Testis (tissue), 2 donors: ENCODE measurements at regions not wholly inside any gene's neighbourhood (a gene's known extent, or its start where the extent isn't known, plus 50 kb on each side); places are given as distances from the start of the nearest gene placed in this dataset.

Source experiments
- POLR2A ChIP-seq: fragments of 450-650 bp; IDR thresholded peaks from one replicate; pipeline ENCODE4 v1.6.1; 2017; ENCODE audit warnings: antibody characterized with exemption, mild to moderate bottlenecking, moderate library complexity
- TF ChIP-seq, protein P1 (sequence below), 3 experiments: fragments of 450-650 bp in 2 of 3; fragments of 200-600 bp in 1 of 3; sonication (generic) in 1 of 3; IDR thresholded peaks; one replicate each; pipeline ENCODE4 v1.5.1; 2016 to 2019; ENCODE audit warnings: antibody characterized with exemption in 3 of 3, mild to moderate bottlenecking in 2 of 3, moderate library complexity in 1 of 3

DNA sequence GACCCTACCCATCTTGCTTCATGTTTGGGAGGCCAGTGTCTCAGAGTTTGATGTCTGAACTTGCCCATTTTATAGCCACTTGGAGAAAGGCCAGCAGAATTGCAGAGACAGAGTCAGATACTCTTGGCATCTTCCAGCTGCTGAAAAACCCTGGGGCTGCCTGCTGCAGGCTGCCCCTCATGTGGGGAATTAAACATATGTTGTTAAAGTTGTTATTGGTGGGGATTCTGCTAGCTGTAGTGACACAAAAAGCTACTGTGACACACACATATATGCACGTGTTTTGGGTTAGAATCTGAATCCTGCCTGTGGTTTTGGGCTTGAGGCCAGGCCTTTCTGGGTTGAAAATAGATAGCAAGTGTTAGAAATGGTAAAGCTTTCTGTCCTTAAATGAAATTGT is 1288.4 kb downstream of the AACS start:
- TF ChIP-seq, protein P1, sequence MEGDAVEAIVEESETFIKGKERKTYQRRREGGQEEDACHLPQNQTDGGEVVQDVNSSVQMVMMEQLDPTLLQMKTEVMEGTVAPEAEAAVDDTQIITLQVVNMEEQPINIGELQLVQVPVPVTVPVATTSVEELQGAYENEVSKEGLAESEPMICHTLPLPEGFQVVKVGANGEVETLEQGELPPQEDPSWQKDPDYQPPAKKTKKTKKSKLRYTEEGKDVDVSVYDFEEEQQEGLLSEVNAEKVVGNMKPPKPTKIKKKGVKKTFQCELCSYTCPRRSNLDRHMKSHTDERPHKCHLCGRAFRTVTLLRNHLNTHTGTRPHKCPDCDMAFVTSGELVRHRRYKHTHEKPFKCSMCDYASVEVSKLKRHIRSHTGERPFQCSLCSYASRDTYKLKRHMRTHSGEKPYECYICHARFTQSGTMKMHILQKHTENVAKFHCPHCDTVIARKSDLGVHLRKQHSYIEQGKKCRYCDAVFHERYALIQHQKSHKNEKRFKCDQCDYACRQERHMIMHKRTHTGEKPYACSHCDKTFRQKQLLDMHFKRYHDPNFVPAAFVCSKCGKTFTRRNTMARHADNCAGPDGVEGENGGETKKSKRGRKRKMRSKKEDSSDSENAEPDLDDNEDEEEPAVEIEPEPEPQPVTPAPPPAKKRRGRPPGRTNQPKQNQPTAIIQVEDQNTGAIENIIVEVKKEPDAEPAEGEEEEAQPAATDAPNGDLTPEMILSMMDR (IDR thresholded peaks at IDR 0.05), result no peak
- no peak for TF ChIP-seq POLR2A
